HepG2 (cell line): ENCODE measurements at regions not wholly inside any gene's neighbourhood (a gene's known extent, or its start where the extent isn't known, plus 50 kb on each side); places are given as distances from the start of the nearest gene placed in this dataset.
A peak's percentile ranks its signal among the peaks of the same experiment; 100 is the strongest.

ENCODE experiments used
- CEBPB ChIP-seq: IDR thresholded peaks from 2 replicates; pipeline ENCODE4 v1.6.1; 2011; ENCODE audit warnings: low read depth, low read length, improper control_type of control experiment, borderline replicate concordance
- CREB1 ChIP-seq, 2 experiments: fragments of 450-650 bp in 1 of 2; IDR thresholded peaks; 2 replicates each; pipeline ENCODE4 v1.6.1; 2016 to 2017; ENCODE audit warnings: control low read depth in 1 of 2, mild to moderate bottlenecking in 1 of 2, missing compliant biosample characterization in 1 of 2, missing genetic modification characterization in 1 of 2
- GTF2F1 ChIP-seq: fragments of 150-350 bp; IDR thresholded peaks from 2 replicates; pipeline ENCODE4 v1.6.1; 2014; ENCODE audit warnings: low read length
- MIER2 ChIP-seq: IDR thresholded peaks from 2 replicates; pipeline ENCODE4 v1.6.1; 2016; ENCODE audit warnings: missing biosample characterization, missing genetic modification reagents
- NCOA5 ChIP-seq: sonication (generic); formaldehyde crosslinking; IDR thresholded peaks from 2 replicates; pipeline ENCODE4 v1.4.0; 2020; ENCODE audit warnings: missing genetic modification reagents
- NFIC ChIP-seq: IDR thresholded peaks from 2 replicates; pipeline ENCODE4 v1.6.1; 2012; ENCODE audit warnings: mild to moderate bottlenecking, low read length, inconsistent platforms
- NFRKB ChIP-seq: fragments of 450-650 bp; IDR thresholded peaks from 2 replicates; pipeline ENCODE4 v1.6.1; 2017
- PAF1 ChIP-seq: IDR thresholded peaks from 2 replicates; pipeline ENCODE4 v1.6.1; 2016; ENCODE audit warnings: missing genetic modification reagents, missing compliant biosample characterization
- PAX8 ChIP-seq: sonication (generic); formaldehyde crosslinking; IDR thresholded peaks from 2 replicates; pipeline ENCODE4 v1.8.0; 2022; ENCODE audit warnings: mild to moderate bottlenecking, missing genetic modification reagents, borderline replicate concordance
- PHB2 ChIP-seq: fragments of 450-650 bp; IDR thresholded peaks from 2 replicates; pipeline ENCODE4 v1.6.1; 2018; ENCODE audit not compliant: partially characterized antibody
- SP1 ChIP-seq, 2 experiments: fragments of 450-650 bp in 1 of 2; sonication (generic) in 1 of 2; formaldehyde crosslinking in 1 of 2; IDR thresholded peaks; 2 replicates each; pipeline versions ENCODE4 v1.4.0 to v1.6.1; 2016 to 2020; ENCODE audit warnings: missing genetic modification reagents in 1 of 2
- TIGD3 ChIP-seq: sonication (generic); formaldehyde crosslinking; IDR thresholded peaks from 2 replicates; pipeline ENCODE4 v1.5.1; 2020; ENCODE audit warnings: mild to moderate bottlenecking, missing genetic modification reagents, borderline replicate concordance
- TRAFD1 ChIP-seq: sonication (generic); formaldehyde crosslinking; IDR thresholded peaks from 2 replicates; pipeline ENCODE4 v1.5.1; 2020; ENCODE audit warnings: missing genetic modification reagents, mild to moderate bottlenecking, borderline replicate concordance
- XBP1 ChIP-seq: sonication (generic); formaldehyde crosslinking; IDR thresholded peaks from 2 replicates; pipeline ENCODE4 v1.5.0; 2020; ENCODE audit warnings: missing genetic modification reagents
- ZFP36 ChIP-seq: fragments of 150-350 bp; IDR thresholded peaks from 2 replicates; pipeline ENCODE4 v1.6.1; 2018; ENCODE audit warnings: borderline replicate concordance, low read length, low read depth; ENCODE audit not compliant: partially characterized antibody
- ZFP41 ChIP-seq: sonication (generic); formaldehyde crosslinking; IDR thresholded peaks from 2 replicates; pipeline ENCODE4 v1.4.0; 2020; ENCODE audit warnings: mild to moderate bottlenecking, missing genetic modification reagents, borderline replicate concordance
- ZNF292 ChIP-seq: sonication (generic); formaldehyde crosslinking; IDR thresholded peaks from 2 replicates; pipeline ENCODE4 v1.8.1; 2022; ENCODE audit warnings: mild to moderate bottlenecking, low read depth, missing genetic modification reagents, borderline replicate concordance
- ZNF326 ChIP-seq: sonication (generic); formaldehyde crosslinking; IDR thresholded peaks from 2 replicates; pipeline ENCODE4 v1.4.0; 2020; ENCODE audit warnings: missing genetic modification reagents, borderline replicate concordance
- ZNF530 ChIP-seq: sonication (generic); formaldehyde crosslinking; IDR thresholded peaks from 2 replicates; pipeline ENCODE4 v1.5.0; 2020; ENCODE audit warnings: low read depth, mild to moderate bottlenecking, missing genetic modification reagents
- ZNF546 ChIP-seq: sonication (generic); formaldehyde crosslinking; conservative IDR thresholded peaks from 2 replicates; pipeline ENCODE4 v1.8.1; 2023; ENCODE audit warnings: mild to moderate bottlenecking, missing genetic modification reagents
- ZNF549 ChIP-seq: sonication (generic); formaldehyde crosslinking; IDR thresholded peaks from 2 replicates; pipeline ENCODE4 v1.5.0; 2020; ENCODE audit warnings: missing genetic modification reagents
- ZNF572 ChIP-seq: sonication (generic); formaldehyde crosslinking; IDR thresholded peaks from 2 replicates; pipeline ENCODE4 v1.5.1; 2020; ENCODE audit warnings: mild to moderate bottlenecking, missing genetic modification reagents
- ZNF674 ChIP-seq: sonication (generic); formaldehyde crosslinking; IDR thresholded peaks from 2 replicates; pipeline ENCODE4 v1.5.0; 2020; ENCODE audit warnings: low read depth, mild to moderate bottlenecking, missing genetic modification reagents
- TF ChIP-seq, protein P1 (sequence below): sonication (generic); formaldehyde crosslinking; IDR thresholded peaks from 2 replicates; pipeline ENCODE4 v1.4.0; 2020; ENCODE audit warnings: missing genetic modification reagents, mild to moderate bottlenecking, borderline replicate concordance

DNA sequence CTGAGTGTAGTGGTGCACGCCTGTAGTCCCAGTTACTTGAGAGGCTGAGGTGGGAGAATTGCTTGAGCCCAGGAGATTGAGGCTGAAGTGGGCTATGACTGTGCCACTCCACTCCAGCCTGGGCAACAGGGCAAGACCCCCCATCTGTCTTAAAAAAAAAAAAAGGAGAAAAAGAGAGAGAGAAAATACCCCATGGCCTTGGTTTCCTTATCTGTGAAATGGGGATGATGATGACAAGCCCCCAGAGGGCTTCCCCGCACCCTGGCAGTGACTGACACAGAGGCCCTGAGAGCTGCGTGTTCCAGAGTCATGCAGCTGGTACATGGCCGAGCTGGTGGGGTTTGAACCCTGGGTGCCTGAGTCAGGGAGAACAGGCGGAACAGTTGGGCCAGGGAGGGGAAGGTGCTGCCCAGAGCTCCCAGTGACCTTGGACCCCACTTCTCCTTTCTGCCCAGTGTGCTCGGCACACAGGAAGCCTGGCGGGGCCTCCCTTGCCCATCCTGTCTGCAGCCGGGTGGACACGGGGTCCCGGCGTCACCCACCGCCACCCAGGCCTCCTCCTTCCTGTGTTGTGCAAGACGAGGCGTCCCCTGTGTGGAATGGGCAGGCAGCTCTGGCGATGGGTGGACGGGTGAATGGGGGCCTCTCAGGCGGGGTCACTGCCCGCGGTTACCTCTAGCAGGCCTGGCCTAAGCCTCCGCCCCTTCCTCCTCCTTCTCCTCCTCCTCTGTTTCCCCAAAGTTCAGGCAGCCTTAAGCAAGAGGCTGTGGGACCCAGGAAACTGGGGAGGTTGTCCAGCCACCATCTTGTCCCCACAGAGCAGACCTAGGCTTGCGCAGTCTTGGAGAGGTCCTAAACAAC lies 84.2 kb downstream of the CEBPB start (continued):
- TF ChIP-seq SP1 (IDR thresholded peaks at IDR 0.05) (no peak), SP1 (CRISPR knock-in tag; IDR thresholded peaks at IDR 0.05) (peak; percentile 71; the same call in 1 of the 2 replicates), PAX8 (CRISPR knock-in tag) (no peak), CEBPB (peak; percentile 96), ZFP41 (CRISPR knock-in tag) (no peak), CREB1 (IDR thresholded peaks at IDR 0.05) (0 out of 2 replicates have a peak, but pooled peaks have one; percentile 11), CREB1 (CRISPR knock-in tag; IDR thresholded peaks at IDR 0.05) (no peak), ZNF326 (CRISPR knock-in tag) (no peak), ZNF549 (CRISPR knock-in tag) (0 out of 2 replicates have a peak, but pooled peaks have one; percentile 85), TIGD3 (peak; percentile 93), MIER2 (CRISPR knock-in tag) (peak; percentile 81; the same call in 1 of the 2 replicates), PHB2 (no peak), ZFP36 (no peak), PAF1 (CRISPR knock-in tag) (no peak), TRAFD1 (CRISPR knock-in tag) (peak; percentile 99), ZNF674 (0 out of 2 replicates have a peak, but pooled peaks have one; percentile 26), XBP1 (CRISPR knock-in tag) (no peak), ZNF530 (CRISPR knock-in tag) (0 out of 2 replicates have a peak, but pooled peaks have one; percentile 4), ZNF546 (CRISPR knock-in tag) (peak; percentile 75; the same call in 1 of the 2 replicates), GTF2F1 (0 out of 2 replicates have a peak, but pooled peaks have one; percentile 44), ZNF292 (peak; percentile 100), NFIC (no peak), NCOA5 (CRISPR knock-in tag) (no peak), ZNF572 (peak; percentile 94; the same call in 1 of the 2 replicates), NFRKB (no peak)
- TF ChIP-seq, protein P1, sequence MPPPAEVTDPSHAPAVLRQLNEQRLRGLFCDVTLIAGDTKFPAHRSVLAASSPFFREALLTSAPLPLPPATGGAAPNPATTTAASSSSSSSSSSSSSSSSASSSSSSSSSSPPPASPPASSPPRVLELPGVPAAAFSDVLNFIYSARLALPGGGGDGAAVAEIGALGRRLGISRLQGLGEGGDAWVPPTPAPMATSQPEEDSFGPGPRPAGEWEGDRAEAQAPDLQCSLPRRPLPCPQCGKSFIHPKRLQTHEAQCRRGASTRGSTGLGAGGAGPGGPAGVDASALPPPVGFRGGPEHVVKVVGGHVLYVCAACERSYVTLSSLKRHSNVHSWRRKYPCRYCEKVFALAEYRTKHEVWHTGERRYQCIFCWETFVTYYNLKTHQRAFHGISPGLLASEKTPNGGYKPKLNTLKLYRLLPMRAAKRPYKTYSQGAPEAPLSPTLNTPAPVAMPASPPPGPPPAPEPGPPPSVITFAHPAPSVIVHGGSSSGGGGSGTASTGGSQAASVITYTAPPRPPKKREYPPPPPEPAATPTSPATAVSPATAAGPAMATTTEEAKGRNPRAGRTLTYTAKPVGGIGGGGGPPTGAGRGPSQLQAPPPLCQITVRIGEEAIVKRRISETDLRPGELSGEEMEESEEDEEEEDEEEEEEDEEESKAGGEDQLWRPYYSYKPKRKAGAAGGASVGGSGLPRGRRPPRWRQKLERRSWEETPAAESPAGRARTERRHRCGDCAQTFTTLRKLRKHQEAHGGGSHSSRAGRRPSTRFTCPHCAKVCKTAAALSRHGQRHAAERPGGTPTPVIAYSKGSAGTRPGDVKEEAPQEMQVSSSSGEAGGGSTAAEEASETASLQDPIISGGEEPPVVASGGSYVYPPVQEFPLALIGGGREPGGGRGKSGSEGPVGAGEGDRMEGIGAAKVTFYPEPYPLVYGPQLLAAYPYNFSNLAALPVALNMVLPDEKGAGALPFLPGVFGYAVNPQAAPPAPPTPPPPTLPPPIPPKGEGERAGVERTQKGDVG (CRISPR knock-in tag): peak; percentile 85; the same call in 1 of the 2 replicates
